BE2C (cell line): ENCODE measurements at regions not wholly inside any gene's neighbourhood (a gene's known extent, or its start where the extent isn't known, plus 50 kb on each side); places are given as distances from the start of the nearest gene placed in this dataset.

Source experiments
- DNase-seq: peaks from one replicate; pipeline ENCODE4 v3.0.0-alpha.2; 2020
- H3K27me3 ChIP-seq: fragments of 250-450 bp; sonication (Bioruptor Pico); 2 replicates; pipeline ENCODE4 v1.5.1; 2020; ENCODE audit warnings: mild to moderate bottlenecking
- H3K36me3 ChIP-seq: fragments of 250-450 bp; sonication (Bioruptor Pico); 2 replicates; pipeline ENCODE4 v1.5.1; 2020; ENCODE audit warnings: mild to moderate bottlenecking
- H3K4me1 ChIP-seq: fragments of 250-450 bp; sonication (Bioruptor Pico); 2 replicates; pipeline ENCODE4 v1.5.1; 2020
- H3K4me3 ChIP-seq: 2 replicates; pipeline ENCODE4 v1.5.1; 2011; ENCODE audit warnings: low read depth, low read length
- H3K9me3 ChIP-seq: fragments of 250-450 bp; sonication (Bioruptor Pico); 2 replicates; pipeline ENCODE4 v1.5.1; 2020
- TF ChIP-seq, protein P1 (sequence below): IDR thresholded peaks from 2 replicates; pipeline ENCODE4 v1.5.1; 2012; ENCODE audit warnings: mild to moderate bottlenecking, low read depth, low read length

DNA sequence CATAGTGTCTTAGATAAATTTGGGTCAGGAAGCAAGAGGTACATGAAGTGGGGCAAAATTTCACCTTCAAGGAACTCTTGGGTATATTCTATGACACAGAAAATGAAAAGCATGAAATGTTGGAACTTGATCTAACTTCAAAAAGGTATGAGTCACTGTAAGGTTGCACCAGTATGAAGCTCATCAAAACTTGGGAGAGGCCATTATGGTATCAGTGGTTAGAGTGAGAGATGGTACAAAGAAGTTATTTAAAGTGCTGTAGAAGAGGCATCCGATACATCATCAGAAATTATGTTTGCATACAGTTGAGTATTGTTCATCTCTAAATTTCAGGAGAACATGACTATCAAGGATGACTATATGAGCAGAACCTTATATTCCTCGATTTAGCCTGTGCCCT lies 302.9 kb upstream of the SUCLG2 start:
- Histone ChIP-seq H3K9me3 (no peaks in the 10 kb centered on the region), H3K4me1 (no peaks in the 10 kb centered on the region), H3K27me3 (no peaks in the 10 kb centered on the region), H3K4me3 (no peak overlapping the region), H3K36me3 (no peaks in the 10 kb centered on the region)
- no peak for DNase-seq
- TF ChIP-seq, protein P1, sequence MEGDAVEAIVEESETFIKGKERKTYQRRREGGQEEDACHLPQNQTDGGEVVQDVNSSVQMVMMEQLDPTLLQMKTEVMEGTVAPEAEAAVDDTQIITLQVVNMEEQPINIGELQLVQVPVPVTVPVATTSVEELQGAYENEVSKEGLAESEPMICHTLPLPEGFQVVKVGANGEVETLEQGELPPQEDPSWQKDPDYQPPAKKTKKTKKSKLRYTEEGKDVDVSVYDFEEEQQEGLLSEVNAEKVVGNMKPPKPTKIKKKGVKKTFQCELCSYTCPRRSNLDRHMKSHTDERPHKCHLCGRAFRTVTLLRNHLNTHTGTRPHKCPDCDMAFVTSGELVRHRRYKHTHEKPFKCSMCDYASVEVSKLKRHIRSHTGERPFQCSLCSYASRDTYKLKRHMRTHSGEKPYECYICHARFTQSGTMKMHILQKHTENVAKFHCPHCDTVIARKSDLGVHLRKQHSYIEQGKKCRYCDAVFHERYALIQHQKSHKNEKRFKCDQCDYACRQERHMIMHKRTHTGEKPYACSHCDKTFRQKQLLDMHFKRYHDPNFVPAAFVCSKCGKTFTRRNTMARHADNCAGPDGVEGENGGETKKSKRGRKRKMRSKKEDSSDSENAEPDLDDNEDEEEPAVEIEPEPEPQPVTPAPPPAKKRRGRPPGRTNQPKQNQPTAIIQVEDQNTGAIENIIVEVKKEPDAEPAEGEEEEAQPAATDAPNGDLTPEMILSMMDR = no peak

DNA sequence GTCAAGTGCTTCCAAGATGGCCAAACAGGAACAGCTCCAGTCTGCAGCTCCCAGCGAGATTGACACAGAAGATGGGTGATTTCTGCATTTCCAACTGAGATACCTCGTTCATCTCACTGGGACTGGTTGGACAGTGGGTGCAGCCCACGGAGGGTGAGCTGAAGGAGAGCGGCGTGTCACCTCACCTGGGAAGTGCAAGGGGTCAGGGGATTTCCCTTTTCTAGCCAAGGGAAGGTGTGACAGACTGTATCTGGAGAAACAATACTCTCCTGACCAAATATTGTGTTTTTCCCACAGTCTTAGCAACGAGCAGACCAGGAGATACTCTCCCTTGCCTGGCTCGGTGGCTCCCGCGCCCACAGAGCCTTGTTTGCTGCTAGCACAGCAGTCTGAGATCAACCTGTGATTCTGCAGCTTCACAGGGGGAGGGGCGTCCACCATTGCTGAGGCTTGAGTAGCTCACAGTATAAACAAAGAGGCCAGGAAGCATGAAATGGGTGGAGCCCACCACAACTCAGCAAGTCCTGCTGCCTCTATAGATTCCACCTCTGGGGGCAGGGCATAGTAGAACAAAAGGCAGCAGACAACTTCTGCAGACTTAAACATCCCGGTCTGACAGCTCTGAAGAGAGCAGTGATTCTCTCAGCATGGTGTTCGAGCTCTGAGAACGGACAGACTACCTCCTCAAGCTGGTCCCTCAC lies 293.5 kb upstream of the SUCLG2 start:
- no peaks in the 10 kb centered on the region for H3K4me1 ChIP-seq
- H3K9me3 ChIP-seq = no peaks in the 10 kb centered on the region
- no peaks in the 10 kb centered on the region for H3K36me3 ChIP-seq
- peak; percentile 5 for DNase-seq
- TF ChIP-seq, protein P1 = no peak
- H3K27me3 ChIP-seq = no peaks in the 10 kb centered on the region
- H3K4me3 ChIP-seq = no peak overlapping the region

DNA sequence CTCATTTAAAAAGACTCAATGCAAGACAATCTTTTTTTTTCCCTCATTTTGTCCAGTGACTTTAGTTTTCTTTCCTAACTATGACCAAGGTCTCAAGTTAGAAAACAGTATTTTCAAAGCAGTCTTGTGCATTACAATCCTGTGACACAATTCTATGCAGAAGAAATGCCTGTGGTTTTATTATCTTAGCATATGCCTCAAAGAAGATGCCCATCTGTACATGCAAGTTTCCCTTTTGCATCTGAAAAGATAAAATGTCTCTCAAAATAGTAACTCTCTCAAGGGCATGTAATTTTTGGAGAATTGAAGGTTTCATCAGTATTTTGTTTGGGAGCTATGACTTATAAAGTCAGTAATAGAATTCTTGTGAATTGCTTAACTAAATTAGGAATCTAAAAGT lies 292.0 kb upstream of the SUCLG2 start:
- H3K27me3 ChIP-seq = no peaks in the 10 kb centered on the region; the same call in 1 of the 2 replicates
- TF ChIP-seq, protein P1 = no peak
- no peak overlapping the region for H3K4me3 ChIP-seq
- H3K9me3 ChIP-seq = no peaks in the 10 kb centered on the region
- no peak for DNase-seq
- H3K36me3 ChIP-seq = no peaks in the 10 kb centered on the region
- no peaks in the 10 kb centered on the region for H3K4me1 ChIP-seq

DNA sequence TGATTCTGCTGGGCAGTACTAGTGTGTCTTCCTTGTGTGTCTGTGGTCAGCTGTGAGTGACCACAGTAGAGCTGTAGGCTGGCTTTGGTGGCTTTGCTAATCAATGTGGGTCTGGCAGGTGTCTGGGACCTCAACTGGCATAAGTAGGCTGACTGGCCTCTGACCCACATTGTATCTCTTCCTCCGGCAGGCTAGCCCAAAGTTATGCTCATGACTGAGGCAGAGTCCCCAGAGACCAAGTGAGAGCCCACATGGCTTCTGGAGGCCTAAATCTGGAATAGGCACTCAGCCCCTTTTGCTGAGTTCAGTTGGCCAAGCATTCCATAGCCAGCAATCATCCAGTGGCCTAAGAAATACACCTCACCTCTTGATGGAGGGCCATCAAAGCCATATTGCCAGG lies 289.1 kb upstream of the SUCLG2 start:
- Histone ChIP-seq H3K36me3 (no peaks in the 10 kb centered on the region), H3K4me1 (no peaks in the 10 kb centered on the region), H3K4me3 (no peak overlapping the region), H3K27me3 (no peaks in the 10 kb centered on the region; the same call in 1 of the 2 replicates), H3K9me3 (no peaks in the 10 kb centered on the region)
- DNase-seq = no peak
- TF ChIP-seq, protein P1 = no peak

DNA sequence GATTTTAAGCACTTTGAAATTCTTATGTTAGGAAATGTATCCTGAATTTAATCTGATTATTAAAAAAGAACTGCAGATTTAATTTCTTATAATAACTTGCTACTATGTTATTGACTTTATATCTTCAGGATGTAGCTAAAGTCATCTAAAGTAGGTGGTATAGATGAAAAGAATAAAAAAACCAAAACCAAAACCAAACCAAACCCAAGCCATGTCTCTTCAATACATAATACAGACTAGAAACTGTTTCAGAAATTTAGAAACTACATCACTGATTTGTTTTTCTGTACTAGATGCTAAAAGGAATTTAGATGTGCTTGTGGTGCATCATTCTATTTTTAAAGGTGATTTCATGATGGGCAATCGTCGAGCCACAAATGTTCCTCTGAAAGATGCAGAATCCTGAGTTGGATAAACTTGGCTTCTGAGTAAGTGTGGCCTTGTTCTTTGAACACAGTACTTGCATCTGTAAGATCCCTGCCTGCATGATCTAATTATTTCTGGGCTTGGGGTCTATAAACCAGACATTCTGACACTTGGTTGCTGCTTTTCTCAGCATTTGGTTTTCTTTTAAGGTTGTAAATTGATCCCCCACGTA lies 287.1 kb upstream of the SUCLG2 start:
- no peaks in the 10 kb centered on the region for H3K4me1 ChIP-seq
- no peak overlapping the region for H3K4me3 ChIP-seq

More for the DNA sequence above, 287.1 kb upstream of the SUCLG2 start:
- Histone ChIP-seq H3K9me3 (no peaks in the 10 kb centered on the region), H3K27me3 (no peaks in the 10 kb centered on the region; the same call in 1 of the 2 replicates), H3K36me3 (no peaks in the 10 kb centered on the region)
- no peak for DNase-seq
- TF ChIP-seq, protein P1 = no peak
